ENCODE measurements at regions not wholly inside any gene's neighbourhood (a gene's known extent, or its start where the extent isn't known, plus 50 kb on each side); places are given as distances from the start of the nearest gene placed in this dataset.

DNA sequence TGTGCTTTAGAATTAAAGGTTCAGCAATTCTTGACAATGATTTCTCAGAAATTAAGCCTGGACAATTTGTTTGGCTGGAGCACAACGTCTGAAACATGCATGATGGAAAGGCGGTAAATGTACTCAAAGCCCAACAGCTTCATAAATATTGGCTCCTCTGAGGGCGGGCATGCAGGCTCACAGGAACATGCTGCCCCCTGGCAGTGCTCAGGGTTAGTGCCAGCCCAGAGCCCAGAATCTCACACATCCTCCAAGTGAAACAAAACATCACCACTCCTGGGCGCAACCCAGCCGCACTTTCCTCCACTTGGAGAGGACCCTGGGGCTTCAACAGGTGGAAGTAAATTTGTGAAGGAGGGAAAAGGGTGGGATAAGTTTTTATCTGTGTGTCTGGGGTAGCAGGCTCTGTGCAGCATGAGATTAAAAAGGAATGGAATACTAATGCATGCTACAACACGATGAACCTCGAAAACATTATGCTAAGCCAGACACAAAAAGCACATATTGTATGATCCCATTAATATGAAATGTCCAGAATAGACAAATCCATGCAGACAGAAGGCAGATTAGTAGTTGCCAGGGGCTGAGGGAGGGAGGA lies 54.1 kb upstream of the PTPRT start:
- TF ChIP-seq ZNF24 (tag by site-specific recombination; IDR thresholded peaks at IDR 0.05) (no peak), ZNF311 (tag by site-specific recombination; IDR thresholded peaks at IDR 0.05; ENCODE audit: borderline replicate concordance) (no peak)

All from HEK293 (cell line).